ENCODE measurements at regions not wholly inside any gene's neighbourhood (a gene's known extent, or its start where the extent isn't known, plus 50 kb on each side); places are given as distances from the start of the nearest gene placed in this dataset.

GRCh38 chr3:20878691-20879090 is 692.7 kb upstream of the SGO1 start:
- Histone ChIP-seq H2BK120ac (replicated peaks; ENCODE audit: low read depth, low read length) (no peak overlapping the region), H4K8ac (ENCODE audit: extremely low read depth, insufficient read depth, low read length) (no peak overlapping the region), H4K20me1 (replicated peaks in 1 of 2; ENCODE audit: control insufficient read depth in 1 of 2, insufficient read depth in 2 of 2, low read length in 2 of 2) (no peaks in the 10 kb centered on the region), H2BK5ac (ENCODE audit: low read depth, low read length) (no peak overlapping the region), H4K5ac (ENCODE audit: insufficient read length, low read depth, low read length) (no peak overlapping the region), H2BK15ac (ENCODE audit: low read length) (no peak overlapping the region), H3K36me3 (ENCODE audit: control insufficient read depth in 2 of 4, insufficient read depth in 4 of 4, low read length in 3 of 4) (no peaks in the 10 kb centered on the region), H2BK12ac (ENCODE audit: low read depth, low read length) (no peak overlapping the region), H4K91ac (replicated peaks; ENCODE audit: insufficient read length, low read length) (no peak overlapping the region), H3K23me2 (ENCODE audit: low read depth, low read length) (no peaks in the 10 kb centered on the region), H3K27ac (ENCODE audit: low read depth, low read length) (no peak overlapping the region), H3K79me2 (ENCODE audit: control insufficient read depth in 1 of 2, insufficient read depth in 2 of 2, low read length in 2 of 2) (no peaks in the 10 kb centered on the region), H3K14ac (ENCODE audit: insufficient read length) (no peak overlapping the region), H3K79me1 (ENCODE audit: low read depth, low read length) (no peaks in the 10 kb centered on the region), H3K4ac (replicated peaks; ENCODE audit: insufficient read length, low read depth, low read length) (no peak overlapping the region), H3K4me2 (ENCODE audit: insufficient read depth in 1 of 2, low read depth in 2 of 2, low read length in 2 of 2) (no peak overlapping the region), H3K27me3 (replicated peaks in 1 of 4; ENCODE audit: control insufficient read depth in 3 of 4, extremely low read depth in 1 of 4, insufficient read depth in 3 of 4, low read length in 3 of 4) (no peaks in the 10 kb centered on the region), H2AFZ (ENCODE audit: low read length) (no peak overlapping the region), H2AK5ac (ENCODE audit: low read depth, low read length) (no peak overlapping the region), H3K4me1 (replicated peaks in 1 of 4; ENCODE audit: control insufficient read depth in 3 of 4, insufficient read depth in 4 of 4, low read length in 3 of 4) (no peaks in the 10 kb centered on the region; a peak in 1 of 7 replicates), H3K9ac (replicated peaks in 1 of 4; ENCODE audit: extremely low read depth in 1 of 4, low read depth in 3 of 4, low read length in 3 of 4) (no peak overlapping the region), H2BK20ac (ENCODE audit: low read length) (no peak overlapping the region), H3K23ac (ENCODE audit: insufficient read length) (no peak overlapping the region), H3K4me3 (ENCODE audit: extremely low read depth in 1 of 4, insufficient read depth in 2 of 4, low read depth in 3 of 4, low read length in 4 of 4) (no peak overlapping the region), H3K18ac (ENCODE audit: extremely low read depth, low read length) (no peak overlapping the region), H3K56ac (replicated peaks; ENCODE audit: insufficient read length, low read depth, low read length) (no peak overlapping the region), H3K9me3 (ENCODE audit: insufficient read depth in 2 of 2, low read depth in 1 of 2, low read length in 1 of 2) (no peaks in the 10 kb centered on the region)
- DNase-seq (ENCODE audit: low read depth in 1 of 2, low spot score in 2 of 2) (no peak), FAIRE-seq (no peak)
- TF ChIP-seq MAFK (IDR thresholded peaks at IDR 0.05; ENCODE audit: low read depth, low read length), result no peak
- TF ChIP-seq SAP30 (IDR thresholded peaks at IDR 0.05; ENCODE audit: insufficient read depth, insufficient replicate concordance, low read length), result no peak
- no peak for TF ChIP-seq BCL11A (IDR thresholded peaks at IDR 0.05; ENCODE audit: low read depth in 2 of 2, low read length in 2 of 2)
- TF ChIP-seq POLR2A (IDR thresholded peaks at IDR 0.05; ENCODE audit: control extremely low read depth in 1 of 2, low read depth in 2 of 2, low read length in 2 of 2), result no peak
- no peak for TF ChIP-seq CHD1 (IDR thresholded peaks at IDR 0.05; ENCODE audit: low read depth, low read length)
- TF ChIP-seq NRF1 (IDR thresholded peaks at IDR 0.05; ENCODE audit: low read depth, low read length), result no peak
- no peak for TF ChIP-seq RFX5 (IDR thresholded peaks at IDR 0.05; ENCODE audit: borderline replicate concordance, low read depth, low read length)
- no peak for TF ChIP-seq EGR1 (IDR thresholded peaks at IDR 0.05; ENCODE audit: borderline replicate concordance, low read depth, low read length)
- no peak for TF ChIP-seq SRF (IDR thresholded peaks at IDR 0.05; ENCODE audit: low read depth, low read length)
- TF ChIP-seq NANOG (IDR thresholded peaks at IDR 0.05; ENCODE audit: insufficient read depth, low read depth, low read length, poor library complexity, severe bottlenecking), result no peak
- TF ChIP-seq CTBP2 (IDR thresholded peaks at IDR 0.05; ENCODE audit: borderline replicate concordance, insufficient read depth, insufficient read length, low read length), result no peak
- TF ChIP-seq, protein P1, sequence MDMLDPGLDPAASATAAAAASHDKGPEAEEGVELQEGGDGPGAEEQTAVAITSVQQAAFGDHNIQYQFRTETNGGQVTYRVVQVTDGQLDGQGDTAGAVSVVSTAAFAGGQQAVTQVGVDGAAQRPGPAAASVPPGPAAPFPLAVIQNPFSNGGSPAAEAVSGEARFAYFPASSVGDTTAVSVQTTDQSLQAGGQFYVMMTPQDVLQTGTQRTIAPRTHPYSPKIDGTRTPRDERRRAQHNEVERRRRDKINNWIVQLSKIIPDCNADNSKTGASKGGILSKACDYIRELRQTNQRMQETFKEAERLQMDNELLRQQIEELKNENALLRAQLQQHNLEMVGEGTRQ (IDR thresholded peaks at IDR 0.05; ENCODE audit: low read length), result no peak
- TF ChIP-seq SP2 (IDR thresholded peaks at IDR 0.05; ENCODE audit: low read length), result no peak
- no peak for TF ChIP-seq SUZ12 (IDR thresholded peaks at IDR 0.05; ENCODE audit: low read length)
- WGBS, 2 experiments (ENCODE audit: extremely low coverage in 1 of 2, insufficient coverage in 1 of 2, insufficient read length in 1 of 2, insufficient replicate concordance in 2 of 2, low coverage in 1 of 2, low lambda C conversion rate in 2 of 2, missing lambda C conversion rate in 1 of 2), result 91% methylated on average over 2 of the region's 2 CpGs; no CpG with 5 or more reads in 1 of the 2 experiments
- ChIA-PET POLR2A (ENCODE audit: partially characterized antibody) (no interaction called here), CTCF (ENCODE audit: partially characterized antibody) (no interaction called here)
